WTC11 (cell line): ENCODE measurements at regions not wholly inside any gene's neighbourhood (a gene's known extent, or its start where the extent isn't known, plus 50 kb on each side); places are given as distances from the start of the nearest gene placed in this dataset.

Experiments used
- ATAC-seq: fragments of 200-7000 bp; cut with Tn5 transposase; 2 replicates; pipeline ENCODE4 v1.10.0; 2021; ENCODE audit warnings: mild to moderate bottlenecking, moderate library complexity
- CTCF ChIA-PET: fragments of 300-600 bp; sonication (Branson Sonifier 250); formaldehyde crosslinking; loops from one replicate; lab custom pipeline; 2021; ENCODE audit warnings: antibody characterized with exemption; lab: Charles Lee
- POLR2A ChIA-PET: fragments of 350-600 bp; sonication (Branson Sonifier 250); formaldehyde crosslinking; loops from one replicate; lab custom pipeline; 2021; ENCODE audit warnings: antibody characterized with exemption; lab: Charles Lee
- DNase-seq: peaks from one replicate; pipeline ENCODE4 v3.0.0; 2021; ENCODE audit warnings: low spot score
- H3K27ac Mint-ChIP-seq: 2 replicates; pipeline ENCODE4 v1.8.0; 2021; ENCODE audit warnings: mixed read lengths
- H3K27me3 Mint-ChIP-seq: 2 replicates; pipeline ENCODE4 v1.8.0; 2021; ENCODE audit warnings: low read depth, mild to moderate bottlenecking, moderate library complexity, mixed read lengths
- H3K36me3 Mint-ChIP-seq: 2 replicates; pipeline ENCODE4 v1.8.0; 2021; ENCODE audit warnings: mixed read lengths
- H3K4me1 Mint-ChIP-seq: 2 replicates; pipeline ENCODE4 v1.8.0; 2022; ENCODE audit warnings: mixed read lengths
- H3K4me3 Mint-ChIP-seq: 2 replicates; pipeline ENCODE4 v1.8.0; 2021; ENCODE audit warnings: mild to moderate bottlenecking, moderate library complexity, mixed read lengths
- H3K9me3 Mint-ChIP-seq: 2 replicates; pipeline ENCODE4 v1.8.0; 2021; ENCODE audit warnings: mixed read lengths
- ATF1 ChIP-seq: sonication (generic); formaldehyde crosslinking; IDR thresholded peaks from 2 replicates; pipeline ENCODE4 v1.8.1; 2023; ENCODE audit warnings: mild to moderate bottlenecking, moderate library complexity, missing genetic modification reagents
- E2F1 ChIP-seq: sonication (generic); formaldehyde crosslinking; IDR thresholded peaks from 2 replicates; pipeline ENCODE4 v1.8.0; 2022; ENCODE audit warnings: mild to moderate bottlenecking, missing genetic modification reagents
- ESRRA ChIP-seq: sonication (generic); formaldehyde crosslinking; IDR thresholded peaks from 2 replicates; pipeline ENCODE4 v1.8.1; 2022; ENCODE audit warnings: mild to moderate bottlenecking, missing genetic modification reagents, borderline replicate concordance
- HMGA2 ChIP-seq: fragments of 250-450 bp; sonication (Bioruptor Pico); IDR thresholded peaks from 2 replicates; pipeline ENCODE4 v1.4.0; 2021; ENCODE audit warnings: mild to moderate bottlenecking, moderate library complexity
- JAZF1 ChIP-seq: fragments of 250-450 bp; sonication (Bioruptor Pico); IDR thresholded peaks from 2 replicates; pipeline ENCODE4 v1.9.0; 2021; ENCODE audit warnings: moderate library complexity, mild to moderate bottlenecking, inconsistent platforms
- JUN ChIP-seq: sonication (generic); formaldehyde crosslinking; IDR thresholded peaks from 2 replicates; pipeline ENCODE4 v1.8.0; 2023; ENCODE audit warnings: mild to moderate bottlenecking, missing genetic modification reagents
- NR2C2 ChIP-seq: sonication (generic); formaldehyde crosslinking; IDR thresholded peaks from 2 replicates; pipeline ENCODE4 v1.8.0; 2022; ENCODE audit warnings: mild to moderate bottlenecking, missing genetic modification reagents
- RELA ChIP-seq: sonication (generic); formaldehyde crosslinking; IDR thresholded peaks from 2 replicates; pipeline ENCODE4 v1.8.1; 2022; ENCODE audit warnings: missing genetic modification reagents, mild to moderate bottlenecking, borderline replicate concordance
- RORB ChIP-seq: fragments of 250-450 bp; sonication (Bioruptor Pico); IDR thresholded peaks from 2 replicates; pipeline ENCODE4 v1.9.0; 2021; ENCODE audit warnings: mild to moderate bottlenecking
- SOX15 ChIP-seq: fragments of 250-450 bp; sonication (Bioruptor Pico); IDR thresholded peaks from 2 replicates; pipeline ENCODE4 v1.9.0; 2021; ENCODE audit warnings: mild to moderate bottlenecking
- TEAD1 ChIP-seq: sonication (generic); formaldehyde crosslinking; IDR thresholded peaks from 2 replicates; pipeline ENCODE4 v1.8.0; 2022; ENCODE audit warnings: mild to moderate bottlenecking, missing genetic modification reagents
- TP53 ChIP-seq: sonication (generic); formaldehyde crosslinking; IDR thresholded peaks from 2 replicates; pipeline ENCODE4 v1.8.1; 2023; ENCODE audit warnings: mild to moderate bottlenecking, missing genetic modification reagents
- ZBTB21 ChIP-seq: sonication (generic); formaldehyde crosslinking; IDR thresholded peaks from 2 replicates; pipeline ENCODE4 v1.8.1; 2023; ENCODE audit warnings: mild to moderate bottlenecking, missing genetic modification reagents, borderline replicate concordance
- ZBTB43 ChIP-seq: sonication (generic); formaldehyde crosslinking; IDR thresholded peaks from 2 replicates; pipeline ENCODE4 v1.8.1; 2023; ENCODE audit warnings: mild to moderate bottlenecking, missing genetic modification reagents
- ZNF512 ChIP-seq: sonication (generic); formaldehyde crosslinking; IDR thresholded peaks from 2 replicates; pipeline ENCODE4 v1.8.1; 2022; ENCODE audit warnings: missing genetic modification reagents, borderline replicate concordance
- TF ChIP-seq, protein P1 (sequence below): sonication (generic); formaldehyde crosslinking; IDR thresholded peaks from 2 replicates; pipeline ENCODE4 v1.8.1; 2022; ENCODE audit warnings: mild to moderate bottlenecking, missing genetic modification reagents, moderate library complexity, borderline replicate concordance
- TF ChIP-seq, protein P2 (sequence below): fragments of 250-450 bp; sonication (Bioruptor Pico); IDR thresholded peaks from 2 replicates; pipeline ENCODE4 v1.9.0; 2021; ENCODE audit warnings: mild to moderate bottlenecking
- TF ChIP-seq, protein P3 (sequence below): sonication (generic); formaldehyde crosslinking; IDR thresholded peaks from 2 replicates; pipeline ENCODE4 v1.8.1; 2023; ENCODE audit warnings: mild to moderate bottlenecking, missing genetic modification reagents

DNA sequence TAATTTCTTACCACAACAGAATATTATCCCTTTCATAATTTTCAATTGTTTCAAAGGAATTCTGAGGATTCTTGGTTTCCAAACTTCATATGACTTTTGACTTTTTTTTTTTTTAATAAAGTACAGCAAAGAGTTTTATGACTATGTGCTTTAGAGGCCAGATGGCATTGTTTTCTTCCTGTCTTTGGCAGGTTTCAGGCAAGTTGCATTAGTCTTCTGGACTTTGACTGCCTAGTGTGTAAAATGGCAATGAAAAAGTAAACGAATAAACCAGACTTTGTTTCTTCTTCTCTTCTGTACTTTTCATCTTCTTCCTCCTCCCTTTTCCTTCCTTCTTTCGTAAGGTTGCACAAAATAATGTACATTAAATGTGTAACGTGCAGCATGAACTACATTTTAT is 172.6 kb upstream of the RBFOX1 start:
- CTCF ChIA-PET = no interaction called here
- ATAC-seq = no peak
- H3K27me3 Mint-ChIP-seq = peaks cover 8% of the 10 kb centered on the region

GRCh38 chr16:7158481-7158880 is 174.2 kb upstream of the RBFOX1 start:
- H3K27me3 Mint-ChIP-seq = peaks cover 8% of the 10 kb centered on the region
- peaks cover 67% of the 10 kb centered on the region for H3K36me3 Mint-ChIP-seq
- TF ChIP-seq JUN (CRISPR knock-in tag) = no peak
- TF ChIP-seq ATF1 = no peak
- TF ChIP-seq TEAD1 (CRISPR knock-in tag) = no peak
- no peak for TF ChIP-seq HMGA2 (CRISPR knock-in tag)
- no peak for TF ChIP-seq SOX15
- ATAC-seq (no peak), DNase-seq (no peak)
- no peak overlapping the region for H3K4me3 Mint-ChIP-seq
- CTCF ChIA-PET = no interaction called here
- peaks cover 79% of the 10 kb centered on the region for H3K9me3 Mint-ChIP-seq
- H3K27ac Mint-ChIP-seq = no peak overlapping the region
- POLR2A ChIA-PET = no interaction called here
- H3K4me1 Mint-ChIP-seq = no peaks in the 10 kb centered on the region

More for the DNA sequence above, 172.6 kb upstream of the RBFOX1 start:
- peaks cover 75% of the 10 kb centered on the region for H3K9me3 Mint-ChIP-seq
- H3K4me1 Mint-ChIP-seq = no peaks in the 10 kb centered on the region
- H3K27ac Mint-ChIP-seq = no peak overlapping the region
- TF ChIP-seq, protein P1, sequence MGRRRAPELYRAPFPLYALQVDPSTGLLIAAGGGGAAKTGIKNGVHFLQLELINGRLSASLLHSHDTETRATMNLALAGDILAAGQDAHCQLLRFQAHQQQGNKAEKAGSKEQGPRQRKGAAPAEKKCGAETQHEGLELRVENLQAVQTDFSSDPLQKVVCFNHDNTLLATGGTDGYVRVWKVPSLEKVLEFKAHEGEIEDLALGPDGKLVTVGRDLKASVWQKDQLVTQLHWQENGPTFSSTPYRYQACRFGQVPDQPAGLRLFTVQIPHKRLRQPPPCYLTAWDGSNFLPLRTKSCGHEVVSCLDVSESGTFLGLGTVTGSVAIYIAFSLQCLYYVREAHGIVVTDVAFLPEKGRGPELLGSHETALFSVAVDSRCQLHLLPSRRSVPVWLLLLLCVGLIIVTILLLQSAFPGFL (CRISPR knock-in tag) = no peak
- TF ChIP-seq ATF1 (no peak), RORB (CRISPR knock-in tag) (no peak), E2F1 (CRISPR knock-in tag) (no peak)
- TF ChIP-seq, protein P2, sequence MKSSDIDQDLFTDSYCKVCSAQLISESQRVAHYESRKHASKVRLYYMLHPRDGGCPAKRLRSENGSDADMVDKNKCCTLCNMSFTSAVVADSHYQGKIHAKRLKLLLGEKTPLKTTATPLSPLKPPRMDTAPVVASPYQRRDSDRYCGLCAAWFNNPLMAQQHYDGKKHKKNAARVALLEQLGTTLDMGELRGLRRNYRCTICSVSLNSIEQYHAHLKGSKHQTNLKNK (CRISPR knock-in tag) = no peak
- no peak overlapping the region for H3K4me3 Mint-ChIP-seq
- POLR2A ChIA-PET = no interaction called here
- no peak for DNase-seq
- H3K36me3 Mint-ChIP-seq = peaks cover 66% of the 10 kb centered on the region

- DNase-seq = no peak
- peaks cover 83% of the 10 kb centered on the region for H3K36me3 Mint-ChIP-seq
- TF ChIP-seq TP53 (CRISPR knock-in tag) (no peak), ZBTB21 (no peak), RELA (CRISPR knock-in tag) (no peak), NR2C2 (CRISPR knock-in tag) (no peak), ZNF512 (CRISPR knock-in tag) (no peak), JAZF1 (no peak), JUN (CRISPR knock-in tag) (no peak), ESRRA (CRISPR knock-in tag) (no peak), ZBTB43 (CRISPR knock-in tag) (no peak)
- TF ChIP-seq, protein P3, sequence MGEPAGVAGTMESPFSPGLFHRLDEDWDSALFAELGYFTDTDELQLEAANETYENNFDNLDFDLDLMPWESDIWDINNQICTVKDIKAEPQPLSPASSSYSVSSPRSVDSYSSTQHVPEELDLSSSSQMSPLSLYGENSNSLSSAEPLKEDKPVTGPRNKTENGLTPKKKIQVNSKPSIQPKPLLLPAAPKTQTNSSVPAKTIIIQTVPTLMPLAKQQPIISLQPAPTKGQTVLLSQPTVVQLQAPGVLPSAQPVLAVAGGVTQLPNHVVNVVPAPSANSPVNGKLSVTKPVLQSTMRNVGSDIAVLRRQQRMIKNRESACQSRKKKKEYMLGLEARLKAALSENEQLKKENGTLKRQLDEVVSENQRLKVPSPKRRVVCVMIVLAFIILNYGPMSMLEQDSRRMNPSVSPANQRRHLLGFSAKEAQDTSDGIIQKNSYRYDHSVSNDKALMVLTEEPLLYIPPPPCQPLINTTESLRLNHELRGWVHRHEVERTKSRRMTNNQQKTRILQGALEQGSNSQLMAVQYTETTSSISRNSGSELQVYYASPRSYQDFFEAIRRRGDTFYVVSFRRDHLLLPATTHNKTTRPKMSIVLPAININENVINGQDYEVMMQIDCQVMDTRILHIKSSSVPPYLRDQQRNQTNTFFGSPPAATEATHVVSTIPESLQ = no peak
- H3K4me3 Mint-ChIP-seq = no peak overlapping the region
- H3K27ac Mint-ChIP-seq = no peak overlapping the region
- ChIA-PET CTCF (no interaction called here), POLR2A (no interaction called here)
- H3K9me3 Mint-ChIP-seq = peaks cover 87% of the 10 kb centered on the region
- H3K4me1 Mint-ChIP-seq = no peaks in the 10 kb centered on the region
- H3K27me3 Mint-ChIP-seq = peaks cover 6% of the 10 kb centered on the region
- no peak for ATAC-seq
These were observed 182.4 kb upstream of the RBFOX1 start for GRCh38 chr16:7150230-7150629.
